GM21381 (cell line): ENCODE measurements at regions not wholly inside any gene's neighbourhood (a gene's known extent, or its start where the extent isn't known, plus 50 kb on each side); places are given as distances from the start of the nearest gene placed in this dataset.
"Not testable (repeated sequence)": the region's sequence is repeated elsewhere in the genome, so short reads cannot be mapped to it uniquely, and the experiment has no call there.

Experiments
- ATAC-seq: cut with Tn5 transposase; IDR thresholded peaks from one replicate; pipeline ENCODE4 v1.9.1; 2021; ENCODE audit warnings: mild to moderate bottlenecking, moderate library complexity; ENCODE audit not compliant: unreplicated experiment

DNA sequence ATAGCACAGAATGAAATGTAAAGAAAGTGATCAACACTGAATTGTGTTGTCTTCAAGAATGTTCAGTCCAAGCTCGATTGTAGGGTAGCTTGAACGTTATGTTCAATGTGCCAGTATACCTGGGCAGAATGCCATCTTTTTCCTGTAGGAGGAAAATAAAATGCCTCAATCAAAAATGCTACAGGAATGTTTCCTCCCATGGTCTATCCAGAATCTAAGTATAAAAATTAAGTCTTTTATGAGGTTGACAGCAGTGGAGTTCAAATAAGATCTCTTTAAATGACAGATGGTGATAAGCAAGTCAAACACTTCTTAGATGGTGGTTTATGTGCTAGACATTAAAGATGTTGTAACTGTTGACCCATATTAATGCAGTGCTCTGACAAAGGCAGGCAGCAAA, 488.6 kb downstream of the CSNK1G3 start:
- ATAC-seq, result no peak

DNA sequence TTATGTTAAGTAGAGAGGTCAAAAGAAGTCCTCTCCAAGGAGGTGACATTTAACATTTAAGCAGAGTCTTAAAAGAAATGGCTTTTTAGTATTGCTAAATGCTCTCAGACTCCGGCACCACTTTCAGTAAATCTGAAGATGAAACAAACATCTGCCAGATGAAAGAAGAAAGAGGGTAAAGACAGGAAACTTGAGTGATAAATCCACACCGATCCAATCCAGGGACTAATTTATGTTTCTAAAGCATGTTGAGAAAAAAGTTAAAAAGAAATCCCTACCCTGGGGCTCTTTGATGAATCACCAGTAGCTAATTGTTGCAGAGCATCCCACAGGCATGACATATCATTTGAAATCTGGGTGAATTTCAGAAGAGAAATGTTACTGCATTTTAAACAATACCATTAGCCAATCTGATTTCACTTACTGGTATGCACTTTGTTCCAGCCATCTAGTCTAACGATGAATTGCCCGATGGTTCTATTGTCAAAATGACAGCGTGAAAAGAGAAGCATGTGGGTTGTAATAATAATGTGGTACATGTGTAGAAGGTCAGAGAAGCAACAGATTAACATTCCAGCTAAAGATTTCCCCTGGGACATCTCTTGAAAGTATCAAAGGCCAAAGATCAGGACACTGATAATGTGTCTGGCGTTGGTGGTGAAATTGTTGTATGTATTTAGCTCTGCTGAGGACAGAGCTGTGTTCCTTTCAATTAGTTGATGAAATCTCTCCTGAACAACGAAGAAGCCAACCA, 485.7 kb downstream of the CSNK1G3 start:
- ATAC-seq, result no peak

DNA sequence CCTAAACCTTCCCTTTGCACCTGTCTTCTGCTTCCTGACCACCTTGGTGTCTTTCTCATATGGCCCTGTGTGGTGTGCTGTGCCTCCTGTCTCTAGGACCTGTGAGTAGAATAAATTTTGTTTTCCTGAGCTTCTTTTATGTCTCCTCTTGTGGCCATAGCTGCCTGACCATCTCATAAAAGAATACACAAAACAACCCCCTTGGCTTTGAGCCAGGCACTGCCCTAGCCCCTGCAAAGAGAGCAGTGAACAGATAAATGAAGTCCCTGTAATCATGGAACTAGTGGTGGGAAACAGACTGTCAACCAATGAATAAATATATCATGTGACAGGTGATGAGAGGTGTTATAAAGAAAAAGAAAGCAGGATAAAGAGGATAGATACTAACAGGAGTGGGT, 485.1 kb downstream of the CSNK1G3 start:
- ATAC-seq, result no peak

DNA sequence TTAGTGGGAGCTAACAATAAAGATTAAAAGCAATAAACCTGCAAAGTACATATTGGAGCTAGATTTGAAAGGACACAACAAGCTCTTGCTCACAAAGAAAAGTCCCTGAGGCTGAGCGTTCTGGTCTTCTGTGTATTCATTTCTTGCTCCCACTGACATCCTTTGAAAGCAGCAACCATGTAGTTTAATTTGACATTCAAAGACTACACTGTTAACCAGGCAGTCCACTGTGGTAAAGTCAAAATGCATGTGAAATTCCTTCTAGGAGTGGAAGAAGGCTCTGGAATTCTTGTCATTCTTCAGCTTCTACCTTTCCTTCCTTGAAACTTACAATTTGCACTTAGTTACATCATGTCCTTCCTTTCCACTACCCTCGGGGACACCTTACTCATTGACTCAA, 480.7 kb downstream of the CSNK1G3 start:
- ATAC-seq, result no peak

DNA sequence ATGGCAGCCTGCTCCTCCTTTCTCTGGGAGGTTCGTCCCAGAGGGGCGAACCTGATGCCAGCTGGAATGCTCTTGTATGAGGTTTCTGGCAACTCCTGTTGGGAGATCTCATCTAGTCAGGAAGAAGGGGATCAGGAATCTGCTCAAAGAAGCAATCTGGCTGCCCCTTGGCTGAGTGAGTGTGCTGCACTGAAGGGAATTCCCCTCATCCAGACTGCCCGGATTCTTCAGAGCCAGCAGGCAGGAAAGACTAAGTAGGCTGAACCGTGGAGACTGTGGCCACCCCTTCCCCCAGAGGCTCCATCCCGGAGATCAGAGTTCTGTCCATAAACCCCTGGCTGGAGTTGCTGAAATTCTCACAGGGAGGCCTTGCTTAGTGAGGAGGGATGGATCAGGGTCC, 476.0 kb downstream of the CSNK1G3 start:
- no peak for ATAC-seq

DNA sequence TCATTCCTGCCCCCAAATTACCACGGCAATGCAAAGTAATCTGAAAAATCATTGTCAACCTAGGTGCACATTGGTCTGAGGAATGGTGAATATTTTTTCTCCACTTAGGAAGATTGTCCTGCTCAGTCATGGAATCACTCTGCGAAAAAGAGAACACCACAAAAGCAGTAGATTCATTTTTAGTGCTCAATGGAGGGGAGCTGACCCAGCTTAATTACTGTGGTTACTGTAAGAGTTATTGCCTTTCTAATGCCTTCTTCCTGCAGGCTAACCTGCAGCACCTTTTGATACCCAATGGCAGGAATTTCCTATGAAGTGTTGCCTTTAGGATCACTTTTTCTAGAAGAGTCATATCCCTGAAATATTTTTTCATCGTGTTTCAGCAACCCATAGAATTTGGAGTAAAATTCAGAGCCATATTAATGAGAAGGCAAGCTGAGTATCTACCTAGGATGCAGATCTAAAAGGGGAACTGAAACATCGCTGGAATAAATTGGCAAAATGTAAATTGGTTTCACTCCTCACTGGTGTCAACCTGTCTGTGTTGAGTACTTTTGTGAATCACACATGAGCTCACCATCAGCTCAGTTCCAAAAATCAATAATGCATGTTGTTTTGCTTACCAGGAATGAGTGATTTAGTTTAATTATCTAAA, 464.5 kb downstream of the CSNK1G3 start:
- ATAC-seq, result peak; percentile 75

DNA sequence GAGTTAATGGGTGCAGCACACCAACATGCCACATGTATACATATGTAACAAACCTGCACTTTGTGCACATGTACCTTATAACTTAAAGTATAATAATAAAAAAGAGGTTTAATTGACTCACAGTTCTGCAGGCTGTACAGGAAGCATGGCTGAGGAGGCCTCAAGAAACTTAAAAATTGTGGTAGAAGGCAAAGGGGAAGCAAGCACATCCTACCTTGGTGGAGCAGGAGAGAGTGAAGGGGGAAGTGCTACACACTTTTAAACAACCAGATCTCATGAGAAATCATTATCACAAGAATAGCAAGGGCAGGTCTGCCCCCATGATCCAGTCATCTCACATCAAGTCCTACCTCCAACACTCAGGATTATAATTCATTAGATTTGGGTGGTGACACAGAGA, 463.5 kb downstream of the CSNK1G3 start:
- ATAC-seq, result not testable (repeated sequence)

DNA sequence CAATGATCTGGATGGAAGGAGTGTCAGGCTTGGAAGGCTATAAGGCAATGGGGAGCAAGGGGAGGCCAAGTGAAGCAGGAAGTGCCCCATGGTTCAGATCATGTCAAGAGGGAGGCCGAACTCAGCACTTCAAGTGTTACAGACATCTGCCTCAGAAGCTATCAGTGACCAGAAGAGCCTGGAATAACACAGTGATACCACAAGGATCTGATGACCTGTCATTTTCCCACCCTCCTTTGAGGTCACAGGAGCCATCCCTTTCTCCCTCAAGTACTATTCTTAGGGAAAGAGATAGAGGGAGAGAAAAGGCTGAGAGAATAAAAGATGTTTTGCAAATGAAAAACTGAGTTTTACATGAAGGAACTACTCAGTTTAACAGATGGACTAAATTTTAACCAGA, 454.8 kb downstream of the CSNK1G3 start:
- ATAC-seq, result no peak

DNA sequence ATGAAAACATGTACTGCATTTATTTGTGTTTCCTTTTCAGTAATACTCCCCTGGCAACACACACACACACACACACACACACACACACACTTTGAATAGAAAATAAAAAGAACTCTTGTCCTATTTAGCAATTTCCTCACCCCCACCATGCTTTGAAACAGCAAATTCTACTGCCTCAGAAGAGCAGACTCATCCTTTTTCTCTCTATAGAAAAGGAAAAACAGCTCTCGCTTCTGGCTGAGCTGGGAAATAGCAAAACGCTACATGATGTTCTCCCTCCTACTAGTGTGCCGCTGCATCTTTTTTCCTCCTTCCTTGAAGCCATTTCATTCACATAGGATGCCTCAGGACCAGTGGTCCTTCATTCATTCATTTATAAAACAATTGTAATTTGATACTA, 453.6 kb downstream of the CSNK1G3 start:
- no peak for ATAC-seq

DNA sequence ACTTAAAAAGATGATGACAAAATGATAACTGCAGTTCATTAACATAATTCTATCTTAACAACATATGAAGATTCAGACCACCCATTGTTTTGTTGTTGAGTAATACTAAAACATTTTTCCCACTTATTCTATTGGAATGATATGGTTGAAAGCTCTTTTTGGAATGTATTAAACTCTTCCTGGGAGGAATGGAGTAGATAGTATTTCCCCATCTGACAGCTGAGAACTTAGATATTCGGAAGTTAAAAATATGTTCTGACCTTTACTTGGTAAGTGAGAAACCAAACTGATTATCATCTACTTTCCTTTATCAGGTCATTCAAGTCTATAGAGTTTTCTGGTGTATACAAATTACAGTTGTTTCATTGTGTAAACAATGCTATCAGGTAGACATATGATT, 452.9 kb downstream of the CSNK1G3 start:
- no peak for ATAC-seq

DNA sequence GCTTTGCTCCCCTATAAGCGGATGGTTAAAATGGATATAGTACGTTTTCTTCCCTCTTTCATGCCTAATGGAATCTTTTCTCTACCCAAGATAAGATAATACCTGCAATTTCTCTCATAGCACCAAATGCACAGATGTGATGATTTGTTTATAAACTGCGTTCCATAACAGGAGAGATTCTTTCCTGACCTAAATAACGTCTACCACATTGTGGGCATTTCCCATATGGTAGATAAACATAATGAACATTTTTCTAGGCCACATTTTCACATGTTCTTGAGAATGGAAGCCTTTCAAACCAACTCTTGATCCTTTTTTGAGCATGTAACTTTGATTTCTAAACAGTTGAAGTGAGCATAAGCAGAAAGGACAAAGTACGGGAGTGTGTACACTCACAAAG, 448.5 kb downstream of the CSNK1G3 start:
- no peak for ATAC-seq

DNA sequence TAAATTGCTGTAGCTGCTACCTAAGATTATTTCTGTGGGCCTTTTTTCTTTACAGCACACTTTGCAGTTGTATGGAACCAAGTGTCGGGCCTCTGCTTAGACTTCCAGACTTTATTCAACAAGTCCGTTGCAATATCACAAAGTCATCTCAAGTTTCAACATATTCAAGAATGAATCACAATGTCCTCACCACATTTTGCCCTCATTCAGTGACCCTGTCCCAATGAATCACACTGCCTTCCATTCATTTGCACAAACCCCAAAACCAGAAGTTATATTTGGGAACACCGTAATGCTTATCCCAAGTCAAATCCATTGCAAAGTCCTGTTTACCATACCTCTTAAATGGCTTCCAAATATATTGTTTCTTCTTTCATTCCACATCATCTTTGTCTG, 439.6 kb downstream of the CSNK1G3 start:
- no peak for ATAC-seq

DNA sequence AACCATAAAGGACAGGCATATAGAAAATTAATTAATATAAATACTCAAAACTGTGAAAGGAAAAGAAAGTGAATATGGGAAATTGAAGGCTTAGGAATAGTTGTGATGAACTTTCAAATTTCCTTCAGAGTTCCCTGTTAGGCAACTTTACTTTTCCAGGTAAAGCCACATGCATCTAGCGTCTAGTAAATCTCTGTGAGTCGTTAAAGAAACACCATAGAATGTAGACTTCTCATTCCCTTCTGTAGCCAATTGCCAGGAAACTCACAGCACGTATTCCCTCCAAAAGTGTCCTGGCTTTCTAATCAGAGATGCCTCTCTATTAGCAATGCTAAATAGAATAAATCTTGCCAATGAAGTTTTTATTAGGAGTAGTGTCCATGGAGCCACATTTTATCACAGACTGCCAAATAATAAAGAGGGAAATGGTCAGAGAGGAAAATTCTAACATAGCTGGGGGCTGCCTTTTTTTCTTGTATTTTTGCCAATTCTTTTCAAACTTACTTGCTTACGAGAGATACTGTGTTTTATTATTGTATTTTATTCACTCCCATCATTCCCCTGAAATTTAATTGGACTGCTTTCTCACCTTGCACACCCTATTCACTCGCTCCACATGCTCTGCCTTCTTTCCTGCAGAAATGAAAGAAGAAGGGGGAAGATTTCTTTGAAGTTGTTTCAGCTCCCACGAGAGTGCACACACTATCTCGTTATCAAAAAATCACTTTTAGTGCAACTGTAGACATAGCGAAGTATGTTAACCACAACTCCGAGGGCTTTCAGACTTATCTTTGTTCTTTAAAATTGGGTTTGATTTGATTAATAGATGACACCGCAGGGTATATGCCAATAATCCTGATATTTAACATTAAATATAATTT, 439.0 kb downstream of the CSNK1G3 start:
- ATAC-seq, result no peak

DNA sequence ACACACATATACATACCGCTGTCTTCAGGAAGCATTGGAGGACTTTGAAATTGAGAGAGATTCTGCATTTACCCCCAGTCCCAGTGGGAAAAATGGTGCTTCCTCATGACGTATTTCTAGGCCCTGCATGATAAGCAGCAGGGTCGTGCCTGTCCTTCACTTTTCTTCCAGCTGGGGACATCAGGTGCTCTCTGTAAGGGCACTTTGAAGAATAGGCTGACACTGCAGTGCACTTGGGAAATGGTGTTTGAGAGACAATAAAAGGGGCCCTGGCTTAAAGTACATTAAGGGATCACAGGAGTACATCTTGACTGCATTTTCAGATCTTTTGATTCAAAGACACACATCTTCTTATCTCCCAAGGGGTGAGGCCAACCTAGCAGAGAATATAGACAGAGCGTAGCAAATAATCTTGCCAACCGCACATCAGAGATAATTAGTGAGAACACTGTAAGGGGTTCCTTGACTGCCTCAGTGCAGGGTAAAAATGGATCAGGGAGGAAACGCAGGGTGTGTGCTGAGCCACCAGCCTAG, 437.9 kb downstream of the CSNK1G3 start:
- ATAC-seq, result no peak

DNA sequence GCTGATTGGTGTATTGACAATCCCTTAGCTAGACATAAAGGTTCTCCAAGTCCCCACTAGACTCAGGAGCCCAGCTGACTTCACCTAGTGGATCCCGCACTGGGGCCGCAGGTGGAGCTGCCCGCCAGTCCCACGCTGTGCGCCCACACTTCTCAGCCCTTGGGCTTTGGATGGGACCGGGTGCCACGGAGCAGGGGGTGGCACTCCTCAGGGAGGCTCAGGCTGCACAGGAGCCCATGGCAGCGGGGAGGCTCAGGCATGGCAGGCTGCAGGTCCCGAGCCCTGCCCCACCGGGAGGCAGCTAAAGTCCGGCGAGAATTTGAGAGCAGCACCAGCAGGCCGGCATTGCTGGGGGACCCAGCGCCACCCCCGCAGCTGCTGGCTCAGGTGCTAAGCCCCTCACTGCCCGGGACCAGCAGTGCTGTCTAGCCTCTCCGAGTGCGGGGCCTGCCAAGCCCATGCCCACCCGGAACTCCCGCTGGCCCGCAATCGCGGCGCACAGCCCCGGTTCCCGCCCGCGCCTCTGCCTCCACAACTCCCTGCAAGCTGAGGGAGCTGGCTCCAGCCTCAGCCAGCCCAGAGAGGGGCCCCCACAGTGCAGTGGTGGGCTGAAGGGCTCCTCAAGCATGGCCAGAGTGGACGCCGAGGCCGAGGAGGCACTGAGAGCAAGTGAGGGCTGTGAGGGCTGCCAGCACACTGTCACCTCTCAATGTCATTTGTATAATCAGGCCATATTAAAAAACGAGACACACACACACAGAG, 437.2 kb downstream of the CSNK1G3 start:
- no peak for ATAC-seq

DNA sequence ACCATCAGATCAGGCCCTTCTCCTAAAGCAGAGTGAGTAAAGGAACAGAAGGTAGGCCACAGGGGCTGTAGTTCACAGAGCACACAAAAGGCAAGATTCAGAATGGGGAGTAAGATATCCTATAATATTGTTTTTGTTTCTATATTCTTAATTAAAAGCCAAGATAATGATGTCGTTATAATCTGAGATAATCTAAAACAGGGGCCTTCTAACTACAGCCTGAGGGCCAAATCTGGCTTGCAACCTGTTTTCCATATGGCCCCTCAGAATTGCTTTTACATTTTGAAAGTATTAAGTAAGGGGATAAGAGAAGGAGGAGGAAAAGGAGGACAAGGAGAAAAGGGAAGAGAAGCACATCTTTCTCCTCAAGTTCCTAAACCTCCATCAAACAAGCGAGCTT, 435.8 kb downstream of the CSNK1G3 start:
- no peak for ATAC-seq

DNA sequence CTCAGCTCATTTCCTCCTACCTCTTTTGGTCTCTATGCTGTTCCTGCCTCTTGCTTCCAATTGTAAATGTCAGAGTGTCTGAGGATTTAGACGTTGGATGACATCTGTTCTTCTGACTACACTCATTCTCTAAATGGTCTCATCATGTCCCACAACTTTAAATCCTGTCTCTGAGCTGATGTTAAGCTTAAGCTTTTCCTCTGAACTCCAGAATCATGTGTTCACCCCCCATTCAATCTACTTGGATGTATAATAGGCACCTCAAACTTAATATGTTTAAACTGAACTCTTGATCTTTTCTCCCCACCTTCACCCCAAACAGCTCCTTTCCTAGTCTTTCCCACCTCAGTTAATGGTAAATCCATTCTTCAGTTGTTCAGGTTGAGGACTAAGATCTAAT, 433.6 kb downstream of the CSNK1G3 start:
- ATAC-seq, result no peak

DNA sequence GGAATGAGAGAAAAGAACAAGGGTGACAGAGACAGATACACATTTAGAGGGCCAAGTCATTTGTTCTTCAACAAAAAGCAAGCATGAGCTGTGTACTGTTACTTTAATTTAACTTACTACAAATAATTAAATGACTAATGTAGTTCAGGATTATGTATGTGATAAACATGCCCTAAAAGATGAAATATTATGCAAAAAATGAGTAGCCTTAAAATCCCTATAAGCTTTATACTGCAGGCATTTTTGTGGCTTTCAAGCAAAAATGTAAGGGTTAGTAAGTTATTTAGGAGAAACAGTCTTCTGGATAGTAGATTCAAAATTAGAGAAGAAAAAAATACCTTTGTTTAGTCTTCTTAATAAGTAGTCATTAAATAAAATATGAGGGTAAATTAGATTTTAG, 431.2 kb downstream of the CSNK1G3 start:
- no peak for ATAC-seq

DNA sequence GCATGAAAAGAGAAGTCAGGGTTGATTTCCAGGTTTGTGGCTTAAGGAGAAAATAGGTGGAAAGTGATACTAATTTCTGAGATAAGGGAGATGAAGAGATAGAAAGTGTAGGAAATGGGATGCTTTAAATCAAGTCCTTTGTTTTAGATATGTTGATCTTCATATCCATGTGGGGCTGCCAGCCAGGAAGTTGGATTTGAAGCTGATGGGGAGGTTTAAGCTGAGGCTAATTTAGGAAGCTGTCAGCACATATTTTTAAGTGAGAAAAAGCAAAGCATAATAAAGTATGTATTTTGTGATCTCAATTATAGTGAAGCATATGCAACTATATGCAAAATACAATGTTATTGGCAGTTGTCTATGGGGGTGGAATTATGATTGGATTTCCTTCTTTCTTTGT, 428.4 kb downstream of the CSNK1G3 start:
- ATAC-seq, result no peak

DNA sequence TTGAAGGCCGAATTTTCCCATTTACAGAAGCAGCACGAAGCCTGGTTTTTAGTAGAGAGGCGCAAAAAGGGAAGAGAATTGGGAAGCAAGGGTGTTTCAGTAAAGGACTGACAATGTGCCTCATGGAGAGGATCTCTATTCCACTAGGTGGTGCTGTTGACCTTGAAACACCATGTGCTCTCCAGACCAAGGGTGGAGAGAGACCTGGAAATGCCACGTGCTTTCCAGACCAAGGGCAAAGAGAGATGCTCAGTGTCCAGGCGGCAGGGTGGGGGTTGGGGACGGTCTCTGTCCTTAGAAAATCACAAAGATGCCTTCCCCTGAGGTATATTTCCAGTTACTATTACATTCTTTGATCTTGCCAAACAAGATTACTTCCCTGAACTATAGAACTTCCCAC, 425.3 kb downstream of the CSNK1G3 start:
- ATAC-seq, result no peak

DNA sequence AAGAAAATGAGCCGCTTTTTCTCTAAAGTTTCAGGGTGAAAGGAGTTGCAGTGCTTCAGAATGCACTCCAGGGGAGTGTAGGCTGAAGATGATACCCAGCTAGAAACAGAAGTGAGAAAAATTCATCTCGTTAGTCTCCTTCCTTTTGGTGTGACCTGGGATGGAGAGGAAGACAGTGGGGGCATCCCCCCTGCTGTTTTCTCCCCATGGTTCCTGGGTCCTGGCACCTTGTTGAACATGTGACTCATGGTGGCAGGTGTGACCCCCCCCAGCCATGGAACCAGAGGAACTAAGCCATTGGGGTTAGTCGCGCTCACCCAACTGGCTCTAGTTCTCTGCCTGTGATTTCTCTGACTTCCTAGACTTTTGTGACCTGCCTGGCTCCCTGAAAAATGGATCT, 424.6 kb downstream of the CSNK1G3 start:
- no peak for ATAC-seq
